Fibroblast of lung (primary cell): ENCODE measurements at regions not wholly inside any gene's neighbourhood (a gene's known extent, or its start where the extent isn't known, plus 50 kb on each side); places are given as distances from the start of the nearest gene placed in this dataset.

Source experiments
- DNase-seq, 2 donors: peaks; one replicate each; pipeline versions ENCODE4 v3.0.0 to v3.0.0-alpha.2; 2010; ENCODE audit warnings: low read depth in 2 of 2
- H2AFZ ChIP-seq: 2 replicates; pipeline ENCODE4 v1.5.1; 2012; ENCODE audit warnings: low read length, control low read depth, inconsistent platforms
- H3K27ac ChIP-seq: 2 replicates; pipeline ENCODE4 v1.5.1; 2011; ENCODE audit warnings: low read length, control low read depth; ENCODE audit not compliant: insufficient read depth
- H3K27me3 ChIP-seq: 2 replicates; pipeline ENCODE4 v1.5.1; 2011; ENCODE audit warnings: mild to moderate bottlenecking, low read length; ENCODE audit not compliant: control insufficient read depth, insufficient read depth
- H3K36me3 ChIP-seq: 2 replicates; pipeline ENCODE4 v1.5.1; 2011; ENCODE audit warnings: low read length; ENCODE audit not compliant: control insufficient read depth, insufficient read depth
- H3K4me1 ChIP-seq: 2 replicates; pipeline ENCODE4 v1.5.1; 2011; ENCODE audit warnings: low read length; ENCODE audit not compliant: control insufficient read depth, insufficient read depth; ENCODE audit errors: extremely low read depth
- H3K4me2 ChIP-seq: 2 replicates; pipeline ENCODE4 v1.5.1; 2011; ENCODE audit warnings: low read length, control low read depth; ENCODE audit not compliant: insufficient read depth; ENCODE audit errors: extremely low read depth
- H3K4me3 ChIP-seq, 4 experiments: fragments of 200-600 bp in 1 of 4; sonication (generic) in 1 of 4; replicated peaks in 1 of 4; 2 replicates each; pipeline ENCODE4 v1.5.1; 2011 to 2016; ENCODE audit warnings: low read length in 4 of 4, low read depth in 3 of 4, mild to moderate bottlenecking in 3 of 4, control low read depth in 2 of 4, inconsistent platforms in 1 of 4, mixed read lengths in 1 of 4; ENCODE audit not compliant: insufficient read depth in 1 of 4; ENCODE audit errors: control extremely low read depth in 1 of 4
- H3K79me2 ChIP-seq: 2 replicates; pipeline ENCODE4 v1.5.1; 2012; ENCODE audit warnings: mild to moderate bottlenecking, low read length, inconsistent platforms; ENCODE audit not compliant: control insufficient read depth, insufficient read depth
- H3K9ac ChIP-seq: 2 replicates; pipeline ENCODE4 v1.5.1; 2011; ENCODE audit warnings: mild to moderate bottlenecking, low read length, control low read depth; ENCODE audit not compliant: insufficient read depth
- H3K9me3 ChIP-seq: 2 replicates; pipeline ENCODE4 v1.5.1; 2012; ENCODE audit warnings: low read depth, low read length; ENCODE audit not compliant: control insufficient read depth, insufficient read depth
- H4K20me1 ChIP-seq: 2 replicates; pipeline ENCODE4 v1.5.1; 2011; ENCODE audit warnings: low read length; ENCODE audit not compliant: control insufficient read depth, insufficient read depth; ENCODE audit errors: extremely low read depth
- CTCF ChIP-seq, 2 donors: IDR thresholded peaks in 1 of 2; conservative IDR thresholded peaks in 1 of 2; 1 replicate in 1 of 2; 2 replicates in 1 of 2; pipeline ENCODE4 v1.5.1; 2011 to 2012; ENCODE audit warnings: low read length in 2 of 2, control low read depth in 1 of 2, inconsistent platforms in 1 of 2, low read depth in 1 of 2, mild to moderate bottlenecking in 1 of 2
- EZH2 ChIP-seq: IDR thresholded peaks from 2 replicates; pipeline ENCODE4 v1.5.1; 2012; ENCODE audit warnings: low read length, control low read depth, mild to moderate bottlenecking; ENCODE audit errors: missing control alignments

- no peak for DNase-seq
- H3K9me3 ChIP-seq, result no peaks in the 10 kb centered on the region
- no peak overlapping the region for H3K27ac ChIP-seq
- H3K4me3 ChIP-seq, result no peak overlapping the region
- H3K36me3 ChIP-seq, result no peaks in the 10 kb centered on the region
- H3K4me1 ChIP-seq, result no peaks in the 10 kb centered on the region
- H3K9ac ChIP-seq, result no peak overlapping the region
- H4K20me1 ChIP-seq, result no peaks in the 10 kb centered on the region
- TF ChIP-seq EZH2, result no peak
- TF ChIP-seq CTCF (conservative IDR thresholded peaks at IDR 0.05 in 1 of 2, IDR thresholded peaks at IDR 0.05 in 1 of 2; ENCODE audit: low read depth in 1 of 2, low read length in 2 of 2), result no peak
- no peaks in the 10 kb centered on the region for H3K79me2 ChIP-seq
- no peak overlapping the region for H3K4me2 ChIP-seq
- no peaks in the 10 kb centered on the region for H3K27me3 ChIP-seq
- H2AFZ ChIP-seq, result no peak overlapping the region
These were observed 117.9 kb downstream of the MYCN start for GRCh38 chr2:16058256-16058655.

- Histone ChIP-seq H4K20me1 (no peaks in the 10 kb centered on the region), H3K4me2 (no peak overlapping the region), H3K4me3 (no peak overlapping the region), H3K4me1 (no peaks in the 10 kb centered on the region), H3K27me3 (no peaks in the 10 kb centered on the region), H3K9me3 (no peaks in the 10 kb centered on the region), H3K36me3 (no peaks in the 10 kb centered on the region), H3K9ac (peak overlapping the region; percentile 7), H3K79me2 (no peaks in the 10 kb centered on the region), H2AFZ (no peak overlapping the region), H3K27ac (no peak overlapping the region)
- DNase-seq, result no peak
- no peak for TF ChIP-seq CTCF (conservative IDR thresholded peaks at IDR 0.05 in 1 of 2, IDR thresholded peaks at IDR 0.05 in 1 of 2; ENCODE audit: low read depth in 1 of 2, low read length in 2 of 2)
- no peak for TF ChIP-seq EZH2
These were observed 117.3 kb downstream of the MYCN start for GRCh38 chr2:16057661-16058060.

- Histone ChIP-seq H3K27me3 (no peaks in the 10 kb centered on the region), H3K4me1 (no peaks in the 10 kb centered on the region), H3K9ac (no peak overlapping the region), H3K9me3 (no peaks in the 10 kb centered on the region), H3K4me3 (no peak overlapping the region), H4K20me1 (no peaks in the 10 kb centered on the region), H3K4me2 (no peak overlapping the region), H3K27ac (no peak overlapping the region), H2AFZ (no peak overlapping the region), H3K79me2 (no peaks in the 10 kb centered on the region), H3K36me3 (no peaks in the 10 kb centered on the region)
- DNase-seq, result no peak
- TF ChIP-seq CTCF (conservative IDR thresholded peaks at IDR 0.05 in 1 of 2, IDR thresholded peaks at IDR 0.05 in 1 of 2; ENCODE audit: low read depth in 1 of 2, low read length in 2 of 2), result no peak
- TF ChIP-seq EZH2, result no peak
These were observed 115.7 kb downstream of the MYCN start for GRCh38 chr2:16055848-16056580.
